DND-41 (cell line): ENCODE measurements at regions not wholly inside any gene's neighbourhood (a gene's known extent, or its start where the extent isn't known, plus 50 kb on each side); places are given as distances from the start of the nearest gene placed in this dataset.
A peak's percentile ranks its signal among the peaks of the same experiment; 100 is the strongest.

Source experiments
- ATAC-seq: fragments of 200-7000 bp; cut with Tn5 transposase; 3 replicates; pipeline ENCODE4 v1.9.1; 2021; ENCODE audit warnings: low read depth; ENCODE audit not compliant: insufficient read depth
- DNase-seq: peaks from one replicate; pipeline ENCODE4 v3.0.0-alpha.2; 2020
- H2AFZ ChIP-seq: 2 replicates; pipeline ENCODE4 v1.6.0; 2012; ENCODE audit warnings: low read depth, low read length
- H3K27ac ChIP-seq: 2 replicates; pipeline ENCODE4 v1.5.1; 2012; ENCODE audit warnings: low read length, inconsistent platforms
- H3K27me3 ChIP-seq: fragments of 200-600 bp; sonication (generic); 2 replicates; pipeline ENCODE4 v1.6.0; 2012; ENCODE audit warnings: low read length, mild to moderate bottlenecking, inconsistent platforms; ENCODE audit not compliant: insufficient read depth, poor library complexity
- H3K36me3 ChIP-seq: 2 replicates; pipeline ENCODE4 v1.5.1; 2012; ENCODE audit warnings: low read length, inconsistent platforms; ENCODE audit not compliant: insufficient read depth
- H3K4me1 ChIP-seq: 2 replicates; pipeline ENCODE4 v1.5.1; 2012; ENCODE audit warnings: mild to moderate bottlenecking, low read length; ENCODE audit not compliant: insufficient read depth
- H3K4me2 ChIP-seq: 2 replicates; pipeline ENCODE4 v1.6.0; 2012; ENCODE audit warnings: mild to moderate bottlenecking, moderate library complexity, low read length, inconsistent platforms; ENCODE audit not compliant: insufficient read depth
- H3K4me3 ChIP-seq, 2 experiments: fragments of 200-600 bp in 1 of 2; shearing (Covaris generic) in 1 of 2; 2 replicates each; pipeline ENCODE4 v1.5.1; 2012 to 2016; ENCODE audit warnings: inconsistent platforms in 2 of 2, low read length in 2 of 2, mild to moderate bottlenecking in 2 of 2, low read depth in 1 of 2, moderate library complexity in 1 of 2
- H3K79me2 ChIP-seq: 2 replicates; pipeline ENCODE4 v1.6.0; 2012; ENCODE audit warnings: low read length, inconsistent platforms; ENCODE audit not compliant: insufficient read depth
- H3K9ac ChIP-seq: 2 replicates; pipeline ENCODE4 v1.6.0; 2012; ENCODE audit warnings: low read depth, mild to moderate bottlenecking, inconsistent platforms, low read length, moderate library complexity
- H3K9me3 ChIP-seq: 2 replicates; pipeline ENCODE4 v1.5.1; 2012; ENCODE audit warnings: low read length, moderate library complexity, mild to moderate bottlenecking, inconsistent platforms; ENCODE audit not compliant: insufficient read depth, severe bottlenecking
- H4K20me1 ChIP-seq: 2 replicates; pipeline ENCODE4 v1.6.0; 2012; ENCODE audit warnings: low read length; ENCODE audit not compliant: insufficient read depth
- EZH2 ChIP-seq: IDR thresholded peaks from 3 replicates; pipeline ENCODE4 v1.6.1; 2012; ENCODE audit warnings: borderline replicate concordance, low read depth, mild to moderate bottlenecking, moderate library complexity, low read length, inconsistent platforms; ENCODE audit not compliant: severe bottlenecking
- TF ChIP-seq, protein P1 (sequence below): IDR thresholded peaks from 2 replicates; pipeline ENCODE4 v1.5.1; 2012; ENCODE audit warnings: borderline replicate concordance, low read length, moderate library complexity, mild to moderate bottlenecking; ENCODE audit not compliant: poor library complexity, severe bottlenecking; ENCODE audit errors: extremely low read depth

DNA sequence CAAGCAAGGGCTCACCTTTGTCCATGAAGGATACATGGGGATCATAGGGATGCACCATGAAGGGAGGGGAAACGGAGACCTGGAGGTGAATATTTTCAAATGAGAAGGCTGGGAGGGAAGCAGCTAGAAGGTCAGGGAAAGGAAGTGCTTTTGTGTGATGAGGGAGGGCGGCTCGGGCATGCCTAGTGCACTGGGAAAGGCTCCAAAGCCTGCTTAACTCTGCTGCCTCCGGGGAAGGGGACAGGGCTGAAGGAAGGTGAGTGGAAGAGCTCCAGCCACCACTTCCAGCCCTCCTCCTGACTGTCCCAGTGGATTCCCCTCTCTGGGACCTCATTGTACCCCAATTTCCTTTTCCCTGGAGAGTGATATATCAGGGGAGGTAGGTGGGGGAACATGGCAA, 149.4 kb upstream of the PRMT8 start:
- no peaks in the 10 kb centered on the region for H3K4me1 ChIP-seq
- DNase-seq (no peak), ATAC-seq (no peak)
- no peak overlapping the region for H3K4me3 ChIP-seq
- H3K79me2 ChIP-seq = no peaks in the 10 kb centered on the region
- no peaks in the 10 kb centered on the region for H3K9me3 ChIP-seq
- peaks cover 11% of the 10 kb centered on the region; the same call in 1 of the 2 replicates for H4K20me1 ChIP-seq
- no peak for TF ChIP-seq EZH2
- TF ChIP-seq, protein P1, sequence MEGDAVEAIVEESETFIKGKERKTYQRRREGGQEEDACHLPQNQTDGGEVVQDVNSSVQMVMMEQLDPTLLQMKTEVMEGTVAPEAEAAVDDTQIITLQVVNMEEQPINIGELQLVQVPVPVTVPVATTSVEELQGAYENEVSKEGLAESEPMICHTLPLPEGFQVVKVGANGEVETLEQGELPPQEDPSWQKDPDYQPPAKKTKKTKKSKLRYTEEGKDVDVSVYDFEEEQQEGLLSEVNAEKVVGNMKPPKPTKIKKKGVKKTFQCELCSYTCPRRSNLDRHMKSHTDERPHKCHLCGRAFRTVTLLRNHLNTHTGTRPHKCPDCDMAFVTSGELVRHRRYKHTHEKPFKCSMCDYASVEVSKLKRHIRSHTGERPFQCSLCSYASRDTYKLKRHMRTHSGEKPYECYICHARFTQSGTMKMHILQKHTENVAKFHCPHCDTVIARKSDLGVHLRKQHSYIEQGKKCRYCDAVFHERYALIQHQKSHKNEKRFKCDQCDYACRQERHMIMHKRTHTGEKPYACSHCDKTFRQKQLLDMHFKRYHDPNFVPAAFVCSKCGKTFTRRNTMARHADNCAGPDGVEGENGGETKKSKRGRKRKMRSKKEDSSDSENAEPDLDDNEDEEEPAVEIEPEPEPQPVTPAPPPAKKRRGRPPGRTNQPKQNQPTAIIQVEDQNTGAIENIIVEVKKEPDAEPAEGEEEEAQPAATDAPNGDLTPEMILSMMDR = no peak
- no peak overlapping the region for H3K4me2 ChIP-seq
- H3K27ac ChIP-seq = no peak overlapping the region
- no peaks in the 10 kb centered on the region for H3K36me3 ChIP-seq
- peaks cover 17% of the 10 kb centered on the region for H3K27me3 ChIP-seq
- no peak overlapping the region for H2AFZ ChIP-seq
- no peak overlapping the region for H3K9ac ChIP-seq

DNA sequence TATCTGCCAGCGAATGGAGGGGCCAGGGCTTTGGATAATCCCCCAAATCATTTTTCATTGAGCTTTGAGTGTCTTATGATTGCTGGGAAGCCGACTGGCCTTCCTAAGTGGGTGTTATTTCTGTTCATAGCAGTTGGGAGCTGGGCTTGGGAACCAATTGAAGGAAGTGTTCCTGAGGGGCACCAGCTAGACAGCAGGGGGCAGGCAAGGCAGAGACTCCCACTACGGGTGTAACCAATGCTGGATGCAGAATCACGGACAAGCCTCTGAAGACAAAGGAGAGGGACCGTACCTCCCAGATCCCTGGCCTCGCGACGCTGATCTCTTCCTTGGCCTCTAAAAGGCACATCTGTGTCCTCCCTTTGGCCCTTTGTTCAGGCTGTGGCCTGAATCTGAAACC, 149.0 kb upstream of the PRMT8 start:
- no peaks in the 10 kb centered on the region for H3K9me3 ChIP-seq
- H3K4me3 ChIP-seq = no peak overlapping the region
- H3K4me1 ChIP-seq = no peaks in the 10 kb centered on the region
- no peak for TF ChIP-seq EZH2
- TF ChIP-seq, protein P1 = peak; percentile 57
- no peak overlapping the region for H3K4me2 ChIP-seq
- H3K27me3 ChIP-seq = peaks cover 15% of the 10 kb centered on the region
- no peak overlapping the region for H2AFZ ChIP-seq
- no peaks in the 10 kb centered on the region for H3K79me2 ChIP-seq
- no peak overlapping the region for H3K9ac ChIP-seq
- ATAC-seq (0 out of 3 replicates have a peak, but pooled peaks have one; percentile 47), DNase-seq (peak; percentile 16)
- no peak overlapping the region for H3K27ac ChIP-seq
- H4K20me1 ChIP-seq = peaks cover 11% of the 10 kb centered on the region; the same call in 1 of the 2 replicates
- H3K36me3 ChIP-seq = no peaks in the 10 kb centered on the region

DNA sequence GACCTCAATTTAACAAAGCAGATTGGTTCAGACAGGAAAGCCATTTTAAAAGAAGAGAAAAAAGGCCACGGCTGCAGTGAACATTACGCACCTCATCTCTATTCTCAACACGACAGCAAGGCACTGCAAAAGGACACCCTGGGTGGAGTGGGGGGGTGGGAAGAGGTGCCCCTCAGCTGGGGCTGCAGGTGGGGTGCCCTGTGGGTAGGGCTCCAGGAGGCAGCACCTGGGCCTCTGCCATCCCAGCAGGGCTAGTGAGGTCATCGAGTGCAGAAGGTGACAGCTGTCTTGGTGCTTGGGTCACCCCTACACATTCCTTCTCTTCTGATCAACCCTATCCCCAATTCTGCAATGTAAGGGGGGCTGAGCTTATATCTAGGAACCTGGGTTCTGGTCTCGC, 142.9 kb upstream of the PRMT8 start:
- Histone ChIP-seq H3K27ac (no peak overlapping the region), H3K4me1 (no peaks in the 10 kb centered on the region), H3K4me2 (no peak overlapping the region), H3K36me3 (no peaks in the 10 kb centered on the region), H3K4me3 (no peak overlapping the region), H4K20me1 (peaks cover 3% of the 10 kb centered on the region; the same call in 1 of the 2 replicates), H3K9me3 (no peaks in the 10 kb centered on the region), H3K27me3 (peaks cover 10% of the 10 kb centered on the region), H3K79me2 (no peaks in the 10 kb centered on the region), H2AFZ (no peak overlapping the region), H3K9ac (no peak overlapping the region)
- no peak for ATAC-seq
- TF ChIP-seq, protein P1 = no peak
- no peak for TF ChIP-seq EZH2
- no peak for DNase-seq

DNA sequence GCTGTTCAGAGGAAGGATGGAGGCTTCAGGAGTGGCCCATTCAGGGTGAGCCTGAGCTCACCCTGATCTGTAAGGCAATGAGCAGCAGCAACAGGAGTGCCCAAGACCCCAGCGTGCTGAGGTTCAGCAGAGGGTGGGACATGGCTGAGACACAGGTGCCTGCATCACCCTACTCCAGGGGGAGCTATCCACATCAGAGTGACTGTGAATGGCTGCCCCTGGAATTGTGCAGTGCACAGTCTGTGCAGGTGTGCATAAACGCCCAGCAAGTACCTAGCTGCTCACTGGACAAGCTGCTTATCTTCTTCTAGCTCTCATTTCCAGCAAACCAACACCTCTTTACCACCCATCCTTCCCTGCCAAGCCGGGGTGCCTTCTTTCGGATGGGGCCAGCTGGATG, 140.6 kb upstream of the PRMT8 start:
- no peaks in the 10 kb centered on the region for H3K79me2 ChIP-seq
- H3K4me2 ChIP-seq = no peak overlapping the region
- no peak overlapping the region for H3K9ac ChIP-seq
- peaks cover 10% of the 10 kb centered on the region for H3K27me3 ChIP-seq
- no peaks in the 10 kb centered on the region for H3K9me3 ChIP-seq
- no peaks in the 10 kb centered on the region; the same call in 1 of the 2 replicates for H4K20me1 ChIP-seq
- H3K27ac ChIP-seq = no peak overlapping the region
- H2AFZ ChIP-seq = no peak overlapping the region
- DNase-seq = no peak
- no peak overlapping the region for H3K4me3 ChIP-seq
- H3K36me3 ChIP-seq = no peaks in the 10 kb centered on the region
- TF ChIP-seq EZH2 = no peak
- TF ChIP-seq, protein P1 = no peak
- no peaks in the 10 kb centered on the region for H3K4me1 ChIP-seq
- ATAC-seq = no peak
